ES-I3 (cell line): ENCODE measurements at regions not wholly inside any gene's neighbourhood (a gene's known extent, or its start where the extent isn't known, plus 50 kb on each side); places are given as distances from the start of the nearest gene placed in this dataset.

Experiments
- H3K36me3 ChIP-seq: 2 replicates; pipeline ENCODE4 v1.6.1; 2013; ENCODE audit warnings: mild to moderate bottlenecking, low read length, control low read depth, moderate library complexity; ENCODE audit not compliant: insufficient read depth
- H3K4me1 ChIP-seq: 2 replicates; pipeline ENCODE4 v1.6.1; 2013; ENCODE audit warnings: mild to moderate bottlenecking, control low read depth, low read length; ENCODE audit not compliant: insufficient read depth
- H3K9ac ChIP-seq: 2 replicates; pipeline ENCODE4 v1.6.1; 2013; ENCODE audit warnings: low read depth, mild to moderate bottlenecking, low read length, moderate library complexity
- H3K9me3 ChIP-seq: 2 replicates; pipeline ENCODE4 v1.6.1; 2013; ENCODE audit warnings: mild to moderate bottlenecking, low read length, moderate library complexity; ENCODE audit not compliant: control insufficient read depth, insufficient read depth

- H3K36me3 ChIP-seq: no peaks in the 10 kb centered on the region
- no peak overlapping the region for H3K9ac ChIP-seq
- H3K9me3 ChIP-seq: no peaks in the 10 kb centered on the region
- no peaks in the 10 kb centered on the region; the same call in 1 of the 2 replicates for H3K4me1 ChIP-seq
Observed at GRCh38 chr16:85258629-85259028, 146.4 kb upstream of the CIBAR2 start.

DNA sequence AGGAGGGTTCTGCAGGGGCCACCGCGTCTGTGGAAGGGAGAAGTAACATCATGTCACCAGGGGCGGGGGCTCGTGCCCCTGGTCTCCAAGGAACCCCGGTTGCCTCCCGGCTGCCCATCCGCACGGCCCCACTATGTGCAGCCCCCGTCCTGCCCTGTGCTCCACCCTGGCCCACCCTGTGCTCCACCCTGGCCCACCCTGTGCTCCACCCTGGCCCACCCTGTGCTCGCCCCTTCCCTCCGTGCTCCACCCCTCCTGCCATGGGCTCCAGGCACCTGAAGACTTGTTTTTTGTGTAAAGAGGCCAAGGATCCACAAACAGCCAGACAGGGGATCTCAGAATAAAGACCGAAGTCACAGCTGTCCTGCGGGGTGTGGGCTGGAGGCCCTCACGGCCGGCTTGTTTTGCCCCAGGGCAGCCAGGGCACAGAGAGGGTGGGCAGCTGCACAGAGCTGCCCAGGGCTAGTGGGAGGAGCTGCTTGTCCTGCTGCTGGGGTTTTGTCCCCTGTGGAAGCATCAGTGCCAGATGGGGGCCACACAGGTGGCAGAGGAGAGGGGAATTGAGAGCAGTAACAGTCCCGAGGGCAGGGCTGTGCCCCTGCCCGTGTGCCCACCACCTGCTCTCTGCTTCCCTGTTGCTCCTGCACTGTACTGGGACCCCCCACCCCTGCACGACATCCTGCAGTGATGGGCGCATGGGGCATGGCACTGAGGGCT, 147.0 kb upstream of the CIBAR2 start:
- Histone ChIP-seq H3K9me3 (no peaks in the 10 kb centered on the region), H3K4me1 (no peaks in the 10 kb centered on the region; the same call in 1 of the 2 replicates), H3K9ac (no peak overlapping the region), H3K36me3 (no peaks in the 10 kb centered on the region)

DNA sequence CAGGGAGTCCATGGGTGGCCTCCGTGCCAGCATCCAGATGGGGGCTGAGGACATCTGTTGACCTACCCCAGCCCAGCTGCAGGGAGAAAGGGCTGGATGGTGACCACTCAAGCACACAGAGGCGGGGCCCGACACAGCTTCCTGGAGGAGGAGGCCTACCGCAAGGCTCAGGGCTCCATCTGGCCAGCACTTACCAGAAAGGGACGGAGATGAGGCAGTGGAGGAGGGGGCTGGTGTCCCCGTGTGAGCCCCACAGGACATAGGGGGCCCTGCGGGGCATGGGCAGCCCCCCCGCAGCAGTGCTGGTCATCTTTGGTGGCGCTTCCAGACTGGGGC, 147.5 kb upstream of the CIBAR2 start:
- H3K4me1 ChIP-seq: no peaks in the 10 kb centered on the region; the same call in 1 of the 2 replicates
- no peaks in the 10 kb centered on the region for H3K9me3 ChIP-seq
- H3K9ac ChIP-seq: no peak overlapping the region
- no peaks in the 10 kb centered on the region for H3K36me3 ChIP-seq

DNA sequence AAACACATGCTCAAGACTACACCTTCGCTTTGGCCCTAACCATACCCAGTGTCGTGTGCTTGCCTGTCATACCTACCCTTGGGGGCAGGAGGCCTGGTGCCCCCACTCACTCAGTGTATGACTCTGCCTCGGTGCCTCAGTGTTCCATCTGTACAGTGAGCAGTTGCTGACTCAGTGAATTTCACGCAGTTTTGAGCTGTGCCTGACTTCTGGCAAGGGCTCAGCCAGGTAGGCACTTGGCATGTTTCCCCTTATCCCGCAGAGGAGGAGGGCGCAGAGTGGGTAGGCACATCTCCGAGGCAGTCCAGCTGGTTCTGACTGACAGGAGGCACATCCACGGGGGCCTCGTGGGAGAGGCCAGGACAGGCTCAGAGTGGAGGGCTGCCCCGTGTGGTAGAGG, 148.9 kb upstream of the CIBAR2 start:
- no peaks in the 10 kb centered on the region; the same call in 1 of the 2 replicates for H3K4me1 ChIP-seq
- no peaks in the 10 kb centered on the region for H3K9me3 ChIP-seq
- H3K9ac ChIP-seq: no peak overlapping the region
- no peaks in the 10 kb centered on the region for H3K36me3 ChIP-seq

GRCh38 chr16:85261657-85262557, 149.6 kb upstream of the CIBAR2 start:
- Histone ChIP-seq H3K9me3 (no peaks in the 10 kb centered on the region), H3K4me1 (no peaks in the 10 kb centered on the region; the same call in 1 of the 2 replicates), H3K9ac (no peak overlapping the region), H3K36me3 (no peaks in the 10 kb centered on the region)

DNA sequence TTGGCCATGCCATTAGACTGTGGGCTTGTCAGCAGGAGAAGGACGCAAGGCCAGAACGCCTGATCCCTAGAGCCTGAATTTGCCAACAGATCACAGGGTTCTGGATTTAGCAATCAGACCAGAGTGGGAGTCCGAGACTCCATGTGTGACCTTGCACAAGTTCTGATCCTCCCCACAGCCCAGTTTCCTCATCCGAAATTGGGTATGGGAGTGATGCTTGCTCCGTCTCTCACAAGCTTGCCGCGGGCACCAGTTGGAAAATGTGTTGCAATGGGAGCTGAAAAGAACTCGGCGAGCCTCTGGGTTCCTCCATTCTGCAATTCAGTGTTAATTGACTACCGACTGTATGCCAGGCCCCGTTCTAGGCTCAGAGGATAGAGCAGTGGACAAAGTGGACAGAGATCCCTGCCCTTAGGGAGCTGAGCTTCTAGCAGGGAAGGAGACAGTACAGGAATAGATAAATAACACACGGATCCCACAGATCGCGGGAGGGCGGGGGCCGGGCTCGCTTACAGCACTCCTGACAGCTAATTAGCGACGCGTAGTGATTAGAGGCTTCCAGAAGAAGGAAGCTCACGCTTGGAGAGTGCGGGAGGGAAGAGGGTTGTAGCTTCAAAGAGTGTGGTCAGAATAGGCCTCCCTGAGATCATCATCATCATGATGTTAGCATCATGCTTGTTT, 150.4 kb upstream of the CIBAR2 start:
- Histone ChIP-seq H3K36me3 (no peaks in the 10 kb centered on the region), H3K4me1 (no peaks in the 10 kb centered on the region; the same call in 1 of the 2 replicates), H3K9ac (no peak overlapping the region), H3K9me3 (no peaks in the 10 kb centered on the region)

GRCh38 chr16:85263239-85263585, 150.9 kb upstream of the CIBAR2 start:
- no peaks in the 10 kb centered on the region; the same call in 1 of the 2 replicates for H3K4me1 ChIP-seq
- H3K9ac ChIP-seq: no peak overlapping the region
- no peaks in the 10 kb centered on the region for H3K9me3 ChIP-seq
- H3K36me3 ChIP-seq: no peaks in the 10 kb centered on the region

GRCh38 chr16:85264752-85265151, 152.5 kb upstream of the CIBAR2 start:
- no peaks in the 10 kb centered on the region for H3K4me1 ChIP-seq
- no peak overlapping the region for H3K9ac ChIP-seq
- no peaks in the 10 kb centered on the region for H3K9me3 ChIP-seq
- H3K36me3 ChIP-seq: no peaks in the 10 kb centered on the region

DNA sequence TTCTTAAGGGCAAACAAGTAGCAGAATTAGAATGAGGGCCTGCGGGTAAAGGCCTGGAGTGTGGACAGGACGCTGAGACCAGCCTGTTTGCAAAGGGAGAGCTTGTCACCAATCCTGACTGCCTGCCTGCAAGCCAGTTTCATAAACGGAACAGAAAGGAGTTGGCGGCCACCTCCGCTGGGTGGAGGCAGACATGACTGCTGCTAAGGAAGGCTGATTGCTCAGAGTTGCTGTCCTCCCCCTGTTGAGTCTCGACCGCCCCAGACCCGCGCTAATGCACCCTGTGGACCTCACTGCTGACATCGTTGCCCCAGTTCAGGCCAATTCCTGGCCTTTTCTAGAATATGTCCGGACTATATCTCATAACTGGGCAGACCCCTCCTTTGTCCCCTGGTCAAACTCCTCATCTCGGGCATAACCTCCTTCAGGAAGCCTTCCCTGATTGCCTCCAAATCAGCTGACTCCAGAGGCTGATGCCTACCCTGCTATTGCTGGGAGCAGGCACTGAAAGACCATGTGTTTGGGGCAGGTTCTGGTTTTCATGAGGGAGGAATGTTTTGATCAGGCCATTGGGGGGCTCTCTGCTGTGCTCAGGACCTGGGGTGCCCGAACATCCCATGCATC, 153.0 kb upstream of the CIBAR2 start:
- Histone ChIP-seq H3K36me3 (no peaks in the 10 kb centered on the region), H3K9ac (no peak overlapping the region), H3K9me3 (no peaks in the 10 kb centered on the region), H3K4me1 (no peaks in the 10 kb centered on the region)

DNA sequence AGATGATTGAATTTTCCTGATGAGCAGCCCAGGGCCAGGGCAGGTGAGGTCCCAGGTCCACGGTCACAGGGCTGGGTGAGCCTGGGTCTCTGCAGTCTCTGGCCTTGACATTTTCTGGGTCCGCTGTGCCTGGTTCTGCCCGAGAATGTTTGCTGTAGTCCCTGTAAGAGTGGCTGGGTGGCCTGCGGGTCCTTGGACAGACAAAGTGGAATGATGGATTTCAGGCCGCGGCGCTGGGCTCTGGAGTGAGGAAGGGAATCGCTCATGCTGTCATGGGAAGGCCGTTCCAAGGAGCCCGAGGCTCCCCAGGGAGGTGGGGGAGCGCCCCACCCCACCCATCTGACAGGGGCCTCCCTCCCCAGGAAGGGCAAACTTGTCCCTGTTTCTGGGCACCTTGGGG, 153.5 kb upstream of the CIBAR2 start:
- H3K9me3 ChIP-seq: no peaks in the 10 kb centered on the region
- H3K9ac ChIP-seq: no peak overlapping the region
- no peaks in the 10 kb centered on the region for H3K4me1 ChIP-seq
- no peaks in the 10 kb centered on the region for H3K36me3 ChIP-seq

DNA sequence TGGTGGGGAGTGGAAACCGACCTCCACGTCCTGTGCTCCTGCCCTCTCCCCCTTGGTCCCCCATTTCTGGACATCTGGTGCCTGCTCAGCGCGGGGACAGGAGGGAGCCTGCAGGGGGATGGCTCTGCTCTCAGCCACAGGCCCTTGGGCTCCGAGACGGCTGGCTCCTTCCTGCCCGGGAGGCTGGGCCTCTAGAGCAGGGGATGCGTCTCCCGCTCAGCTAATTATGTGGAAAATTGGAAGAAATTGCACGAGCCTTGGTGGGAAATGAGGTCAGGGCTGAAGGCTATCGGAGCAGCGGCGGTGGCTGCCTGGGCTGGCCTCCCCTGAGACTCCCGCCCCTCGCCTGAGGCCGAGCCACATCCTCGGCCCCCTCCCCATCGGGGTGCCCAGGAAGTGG, 154.6 kb upstream of the CIBAR2 start:
- Histone ChIP-seq H3K4me1 (no peaks in the 10 kb centered on the region), H3K9me3 (no peaks in the 10 kb centered on the region), H3K36me3 (no peaks in the 10 kb centered on the region), H3K9ac (no peak overlapping the region)

DNA sequence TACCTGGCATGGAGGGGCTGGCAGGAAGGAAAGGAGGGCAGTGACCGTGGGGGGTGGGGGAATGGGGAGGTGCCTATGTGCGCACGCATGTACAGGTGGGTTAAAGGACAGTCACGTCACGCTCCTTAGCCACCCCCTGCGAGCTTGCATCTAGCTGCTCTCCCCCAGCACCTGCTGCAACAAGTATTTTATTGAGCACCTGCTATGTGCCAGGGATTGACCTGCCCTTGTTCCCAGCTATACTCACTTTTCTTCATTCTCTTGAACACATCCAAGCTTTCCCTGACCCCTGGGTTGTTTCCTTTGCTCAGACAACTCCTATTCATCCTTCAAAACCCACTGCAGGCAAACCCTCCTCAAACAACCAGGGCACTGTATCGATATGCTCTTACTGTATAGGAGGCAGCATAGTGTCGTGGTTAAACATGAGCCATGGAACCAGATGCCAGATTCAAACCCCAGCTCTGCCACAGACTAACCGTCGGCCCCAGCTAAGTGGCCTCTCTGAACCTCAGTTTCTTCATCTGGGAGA, 155.2 kb upstream of the CIBAR2 start:
- Histone ChIP-seq H3K9ac (no peak overlapping the region), H3K9me3 (no peaks in the 10 kb centered on the region), H3K4me1 (no peaks in the 10 kb centered on the region), H3K36me3 (no peaks in the 10 kb centered on the region)

DNA sequence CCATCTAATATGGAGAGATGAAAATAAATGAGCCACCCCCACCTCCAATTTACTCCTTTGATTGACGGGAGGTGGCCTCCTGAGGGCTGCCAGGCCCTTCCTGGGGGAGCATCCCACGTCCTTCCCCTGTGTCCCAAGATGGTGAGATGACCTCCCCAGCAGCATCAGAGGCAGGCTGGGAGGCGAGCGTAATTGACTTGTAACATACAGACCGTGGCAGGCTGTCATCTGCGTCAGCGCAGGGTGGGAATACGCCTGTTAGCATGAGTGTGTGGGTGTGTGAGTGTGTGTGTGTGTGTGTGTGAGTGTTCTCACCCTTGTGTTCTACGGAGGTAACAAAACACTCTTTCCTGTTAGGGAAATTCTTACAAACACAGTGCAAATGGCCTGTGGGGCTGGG, 156.9 kb upstream of the CIBAR2 start:
- no peaks in the 10 kb centered on the region for H3K4me1 ChIP-seq
- no peak overlapping the region for H3K9ac ChIP-seq
- H3K36me3 ChIP-seq: no peaks in the 10 kb centered on the region
- H3K9me3 ChIP-seq: no peaks in the 10 kb centered on the region

GRCh38 chr16:85270374-85270773, 158.1 kb upstream of the CIBAR2 start:
- H3K36me3 ChIP-seq: no peaks in the 10 kb centered on the region
- H3K9me3 ChIP-seq: no peaks in the 10 kb centered on the region
- no peak overlapping the region for H3K9ac ChIP-seq
- H3K4me1 ChIP-seq: no peaks in the 10 kb centered on the region
